Panc1 (cell line): ENCODE measurements at regions not wholly inside any gene's neighbourhood (a gene's known extent, or its start where the extent isn't known, plus 50 kb on each side); places are given as distances from the start of the nearest gene placed in this dataset.

Experiments
- ATAC-seq: fragments of 200-7000 bp; cut with Tn5 transposase; 2 replicates; pipeline ENCODE4 v1.9.1; 2020; ENCODE audit warnings: mild to moderate bottlenecking, moderate library complexity
- BruUV-seq: library from RNA; stranded (reverse); fragments of 400-500 nt; replicated peaks from 2 replicates; lab custom pipeline; 2021; lab: Mats Ljungman, UMichigan
- CTCF ChIA-PET: fragments of 300-600 bp; sonication (Branson Sonifier 250); formaldehyde crosslinking; loops from one replicate; lab custom pipeline; 2022; ENCODE audit warnings: antibody characterized with exemption; lab: Charles Lee
- POLR2A ChIA-PET: fragments of 300-600 bp; sonication (Branson Sonifier 250); formaldehyde crosslinking; loops from one replicate; lab custom pipeline; 2022; ENCODE audit warnings: antibody characterized with exemption; lab: Charles Lee
- DNase-seq: peaks from one replicate; pipeline ENCODE4 v3.0.0-alpha.2; 2010; ENCODE audit warnings: low read depth, low spot score
- H3K27ac ChIP-seq: 2 replicates; pipeline ENCODE4 v1.5.1; 2011; ENCODE audit warnings: mild to moderate bottlenecking, low read length, inconsistent platforms
- H3K27me3 ChIP-seq: fragments of 200-500 bp; sonication (Bioruptor generic); 2 replicates; pipeline ENCODE4 v1.6.0; 2014; ENCODE audit warnings: low read length, inconsistent platforms; ENCODE audit not compliant: control insufficient read depth, insufficient read depth
- H3K36me3 ChIP-seq: fragments of 200-500 bp; sonication (Bioruptor generic); 2 replicates; pipeline ENCODE4 v1.5.1; 2014; ENCODE audit warnings: inconsistent platforms, mild to moderate bottlenecking, low read length, moderate library complexity; ENCODE audit not compliant: control insufficient read depth, insufficient read depth
- H3K4me1 ChIP-seq: 2 replicates; pipeline ENCODE4 v1.5.1; 2011; ENCODE audit warnings: inconsistent platforms, mild to moderate bottlenecking, low read length, moderate library complexity; ENCODE audit not compliant: control insufficient read depth, insufficient read depth
- H3K4me3 ChIP-seq, 2 experiments: 2 replicates each; pipeline ENCODE4 v1.5.1; 2011 to 2012; ENCODE audit warnings: low read depth in 2 of 2, low read length in 2 of 2, mild to moderate bottlenecking in 2 of 2, inconsistent platforms in 1 of 2, moderate library complexity in 1 of 2
- H3K9me3 ChIP-seq: fragments of 200-500 bp; sonication (Bioruptor generic); 2 replicates; pipeline ENCODE4 v1.5.1; 2014; ENCODE audit warnings: low read depth, mild to moderate bottlenecking, inconsistent platforms, low read length, moderate library complexity; ENCODE audit not compliant: control insufficient read depth, insufficient read depth
- POLR2AphosphoS5 ChIP-seq: IDR thresholded peaks from 2 replicates; pipeline ENCODE4 v1.6.1; 2012; ENCODE audit warnings: mild to moderate bottlenecking, low read depth, low read length, moderate library complexity
- REST ChIP-seq, 2 experiments: IDR thresholded peaks; 2 replicates each; pipeline ENCODE4 v1.6.1; 2011 to 2012; ENCODE audit warnings: low read depth in 2 of 2, control low read depth in 1 of 2, low read length in 1 of 2, mild to moderate bottlenecking in 1 of 2, moderate library complexity in 1 of 2; ENCODE audit not compliant: insufficient read depth in 1 of 2
- SIN3A ChIP-seq: IDR thresholded peaks from 2 replicates; pipeline ENCODE4 v1.6.1; 2012; ENCODE audit warnings: low read depth, mild to moderate bottlenecking, low read length, moderate library complexity, borderline replicate concordance; ENCODE audit not compliant: insufficient read depth
- TCF7L2 ChIP-seq: IDR thresholded peaks from 2 replicates; pipeline ENCODE4 v1.6.1; 2011; ENCODE audit warnings: mild to moderate bottlenecking, low read depth, low read length, inconsistent platforms
- in situ Hi-C: cut with HindIII; loops from 2 replicates; pipeline ENCODE4 v1.10.0; 2016; ENCODE audit warnings: low sequenced_read_pairs, low pct_unique_long_range_greater_than_20kb
- intact Hi-C: fragments of 100-400 bp; cut with micrococcal nuclease; formaldehyde crosslinking; loops from one replicate; pipeline ENCODE4 v1.10.0; 2022; ENCODE audit not compliant: unreplicated experiment
- TF ChIP-seq, protein P1 (sequence below): fragments of 450-650 bp; IDR thresholded peaks from 2 replicates; pipeline ENCODE4 v1.5.1; 2017; ENCODE audit warnings: mild to moderate bottlenecking

- H3K27me3 ChIP-seq: no peaks in the 10 kb centered on the region
- intact Hi-C loops (no loop called here), in situ Hi-C loops (no loop called here)
- no peaks in the 10 kb centered on the region; the same call in 1 of the 2 replicates for H3K4me1 ChIP-seq
- no peaks in the 10 kb centered on the region for H3K9me3 ChIP-seq
- TF ChIP-seq, protein P1, sequence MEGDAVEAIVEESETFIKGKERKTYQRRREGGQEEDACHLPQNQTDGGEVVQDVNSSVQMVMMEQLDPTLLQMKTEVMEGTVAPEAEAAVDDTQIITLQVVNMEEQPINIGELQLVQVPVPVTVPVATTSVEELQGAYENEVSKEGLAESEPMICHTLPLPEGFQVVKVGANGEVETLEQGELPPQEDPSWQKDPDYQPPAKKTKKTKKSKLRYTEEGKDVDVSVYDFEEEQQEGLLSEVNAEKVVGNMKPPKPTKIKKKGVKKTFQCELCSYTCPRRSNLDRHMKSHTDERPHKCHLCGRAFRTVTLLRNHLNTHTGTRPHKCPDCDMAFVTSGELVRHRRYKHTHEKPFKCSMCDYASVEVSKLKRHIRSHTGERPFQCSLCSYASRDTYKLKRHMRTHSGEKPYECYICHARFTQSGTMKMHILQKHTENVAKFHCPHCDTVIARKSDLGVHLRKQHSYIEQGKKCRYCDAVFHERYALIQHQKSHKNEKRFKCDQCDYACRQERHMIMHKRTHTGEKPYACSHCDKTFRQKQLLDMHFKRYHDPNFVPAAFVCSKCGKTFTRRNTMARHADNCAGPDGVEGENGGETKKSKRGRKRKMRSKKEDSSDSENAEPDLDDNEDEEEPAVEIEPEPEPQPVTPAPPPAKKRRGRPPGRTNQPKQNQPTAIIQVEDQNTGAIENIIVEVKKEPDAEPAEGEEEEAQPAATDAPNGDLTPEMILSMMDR: no peak
- TF ChIP-seq POLR2AphosphoS5: no peak
- no peak for TF ChIP-seq TCF7L2
- TF ChIP-seq REST (IDR thresholded peaks at IDR 0.05; ENCODE audit: insufficient read depth in 1 of 2, low read depth in 2 of 2, low read length in 1 of 2): no peak
- TF ChIP-seq SIN3A: no peak
- no TSS peak for BruUV-seq
- DNase-seq: no peak
- H3K27ac ChIP-seq: no peak overlapping the region
- ChIA-PET CTCF (no interaction called here), POLR2A (no interaction called here)
- ATAC-seq: no peak
- no peak overlapping the region for H3K4me3 ChIP-seq
- no peaks in the 10 kb centered on the region for H3K36me3 ChIP-seq
Measured at GRCh38 chr5:159861086-159861485, 55.2 kb upstream of the ADRA1B start.

GRCh38 chr5:159864885-159865691, 51.2 kb upstream of the ADRA1B start:
- Histone ChIP-seq H3K27me3 (peaks cover 2% of the 10 kb centered on the region; the same call in 1 of the 2 replicates), H3K27ac (no peak overlapping the region), H3K4me3 (no peak overlapping the region), H3K36me3 (no peaks in the 10 kb centered on the region), H3K4me1 (no peaks in the 10 kb centered on the region), H3K9me3 (no peaks in the 10 kb centered on the region)
- intact Hi-C loops (no loop called here), in situ Hi-C loops (no loop called here)
- POLR2A ChIA-PET: no interaction called here
- TF ChIP-seq TCF7L2 (no peak), SIN3A (no peak), REST (IDR thresholded peaks at IDR 0.05; ENCODE audit: insufficient read depth in 1 of 2, low read depth in 2 of 2, low read length in 1 of 2) (no peak), POLR2AphosphoS5 (no peak)
- TF ChIP-seq, protein P1: no peak
- CTCF ChIA-PET: no interaction called here
- BruUV-seq: no TSS peak
- ATAC-seq (no peak), DNase-seq (no peak)
